Fibroblast of skin of left biceps (primary cell): ENCODE measurements at regions not wholly inside any gene's neighbourhood (a gene's known extent, or its start where the extent isn't known, plus 50 kb on each side); places are given as distances from the start of the nearest gene placed in this dataset.
A peak's percentile ranks its signal among the peaks of the same experiment; 100 is the strongest.

Experiments
- DNase-seq, 2 experiments: peaks; one replicate each; pipeline ENCODE4 v3.0.0-alpha.2; 2013; ENCODE audit warnings: low read depth in 2 of 2

GRCh38 chr3:59303452-59303851 is 253.6 kb upstream of the CFAP20DC start:
- DNase-seq: no peak

GRCh38 chr3:59302442-59302841 is 252.6 kb upstream of the CFAP20DC start:
- no peak for DNase-seq

- no peak for DNase-seq
These were observed 250.9 kb upstream of the CFAP20DC start for GRCh38 chr3:59300733-59301132.

GRCh38 chr3:59299561-59299960 is 249.7 kb upstream of the CFAP20DC start:
- DNase-seq: no peak

GRCh38 chr3:59290358-59290757 is 240.5 kb upstream of the CFAP20DC start:
- DNase-seq: no peak

GRCh38 chr3:59289831-59290230 is 240.0 kb upstream of the CFAP20DC start:
- DNase-seq: no peak

GRCh38 chr3:59288951-59289350 is 239.1 kb upstream of the CFAP20DC start:
- no peak for DNase-seq

- no peak for DNase-seq
These were observed 237.1 kb upstream of the CFAP20DC start for GRCh38 chr3:59286791-59287531.

GRCh38 chr3:59285560-59285959 is 235.7 kb upstream of the CFAP20DC start:
- peak; percentile 26 to 33 for DNase-seq

- DNase-seq: no peak
These were observed 235.1 kb upstream of the CFAP20DC start for GRCh38 chr3:59284926-59285325.

GRCh38 chr3:59280113-59280512 is 230.3 kb upstream of the CFAP20DC start:
- DNase-seq: no peak

- no peak for DNase-seq
These were observed 228.0 kb upstream of the CFAP20DC start for GRCh38 chr3:59277816-59278215.

GRCh38 chr3:59277201-59277600 is 227.4 kb upstream of the CFAP20DC start:
- no peak for DNase-seq

GRCh38 chr3:59273976-59274375 is 224.2 kb upstream of the CFAP20DC start:
- no peak for DNase-seq

- no peak for DNase-seq
These were observed 222.1 kb upstream of the CFAP20DC start for GRCh38 chr3:59271971-59272370.

- no peak for DNase-seq
These were observed 221.1 kb upstream of the CFAP20DC start for GRCh38 chr3:59270921-59271320.

- DNase-seq: no peak
These were observed 220.4 kb upstream of the CFAP20DC start for GRCh38 chr3:59270209-59270608.

- DNase-seq: no peak
These were observed 218.3 kb upstream of the CFAP20DC start for GRCh38 chr3:59268170-59268569.

- DNase-seq: no peak
These were observed 217.2 kb upstream of the CFAP20DC start for GRCh38 chr3:59267021-59267420.

GRCh38 chr3:59266551-59266950 is 216.7 kb upstream of the CFAP20DC start:
- DNase-seq: no peak

- DNase-seq: no peak
These were observed 215.7 kb upstream of the CFAP20DC start for GRCh38 chr3:59265566-59265965.

- no peak for DNase-seq
These were observed 214.5 kb upstream of the CFAP20DC start for GRCh38 chr3:59264366-59264765.

- no peak for DNase-seq
These were observed 213.3 kb upstream of the CFAP20DC start for GRCh38 chr3:59263152-59263551.

- no peak for DNase-seq
These were observed 212.3 kb upstream of the CFAP20DC start for GRCh38 chr3:59262076-59262498.
